ENCODE measurements at regions not wholly inside any gene's neighbourhood (a gene's known extent, or its start where the extent isn't known, plus 50 kb on each side); places are given as distances from the start of the nearest gene placed in this dataset.

- Histone ChIP-seq H3K4ac (ENCODE audit: low read depth, low read length) (no peak overlapping the region), H3K79me1 (ENCODE audit: low read length) (no peaks in the 10 kb centered on the region), H4K12ac (ENCODE audit: low read depth, low read length) (no peak overlapping the region), H3K9ac (ENCODE audit: low read length) (no peak overlapping the region), H3K27ac (ENCODE audit: low read depth, low read length) (no peak overlapping the region), H3K9me3 (ENCODE audit: insufficient read depth, low read depth, low read length) (no peaks in the 10 kb centered on the region), H3K4me2 (ENCODE audit: low read length) (no peak overlapping the region), H3K4me3 (ENCODE audit: low read depth, low read length) (no peak overlapping the region), H3K4me1 (ENCODE audit: control insufficient read depth in 1 of 2, insufficient read depth in 2 of 2, low read length in 2 of 2) (no peaks in the 10 kb centered on the region), H3K36me3 (ENCODE audit: control insufficient read depth in 1 of 2, insufficient read depth in 2 of 2, low read length in 2 of 2) (no peaks in the 10 kb centered on the region), H3K27me3 (ENCODE audit: insufficient read depth, low read length) (no peaks in the 10 kb centered on the region), H2AK5ac (ENCODE audit: low read length) (no peak overlapping the region), H2BK5ac (ENCODE audit: low read depth, low read length, poor library complexity) (no peak overlapping the region), H4K8ac (ENCODE audit: low read depth, low read length) (no peak overlapping the region), H3K14ac (ENCODE audit: low read length) (no peak overlapping the region), H2AFZ (ENCODE audit: insufficient read depth, low read length, poor library complexity) (no peak overlapping the region), H3K18ac (ENCODE audit: low read length) (no peak overlapping the region), H3K23ac (ENCODE audit: low read length) (no peak overlapping the region), H4K91ac (ENCODE audit: low read depth, low read length) (no peak overlapping the region), H3K79me2 (ENCODE audit: control insufficient read depth, insufficient read depth, low read length, poor library complexity) (no peaks in the 10 kb centered on the region), H2BK120ac (ENCODE audit: insufficient read depth, low read length, poor library complexity) (no peak overlapping the region), H2BK12ac (ENCODE audit: low read length) (no peak overlapping the region)
- no CpG with 5 or more reads among the region's 4 CpGs for WGBS (ENCODE audit: extremely low coverage, insufficient coverage, insufficient read length)
- DNase-seq = no peak
Observed at GRCh38 chr4:96992443-96992842, 1150.8 kb downstream of the STPG2 start.

- H2BK5ac ChIP-seq (ENCODE audit: low read depth, low read length, poor library complexity) = no peak overlapping the region
- no peak for DNase-seq
- H2BK12ac ChIP-seq (ENCODE audit: low read length) = no peak overlapping the region
- H2BK120ac ChIP-seq (ENCODE audit: insufficient read depth, low read length, poor library complexity) = no peak overlapping the region
- H2AFZ ChIP-seq (ENCODE audit: insufficient read depth, low read length, poor library complexity) = no peak overlapping the region
- H4K91ac ChIP-seq (ENCODE audit: low read depth, low read length) = no peak overlapping the region
- no peak overlapping the region for H3K4ac ChIP-seq (ENCODE audit: low read depth, low read length)
- no peak overlapping the region for H3K23ac ChIP-seq (ENCODE audit: low read length)
- H3K27ac ChIP-seq (ENCODE audit: low read depth, low read length) = no peak overlapping the region
- H3K79me2 ChIP-seq (ENCODE audit: control insufficient read depth, insufficient read depth, low read length, poor library complexity) = no peaks in the 10 kb centered on the region
- no peak overlapping the region for H3K14ac ChIP-seq (ENCODE audit: low read length)
- H3K79me1 ChIP-seq (ENCODE audit: low read length) = no peaks in the 10 kb centered on the region
- H4K12ac ChIP-seq (ENCODE audit: low read depth, low read length) = no peak overlapping the region
- H3K4me3 ChIP-seq (ENCODE audit: low read depth, low read length) = no peak overlapping the region
- no peaks in the 10 kb centered on the region for H3K4me1 ChIP-seq (ENCODE audit: control insufficient read depth in 1 of 2, insufficient read depth in 2 of 2, low read length in 2 of 2)
- H3K18ac ChIP-seq (ENCODE audit: low read length) = no peak overlapping the region
- no CpG with 5 or more reads among the region's 3 CpGs for WGBS (ENCODE audit: extremely low coverage, insufficient coverage, insufficient read length)
- no peak overlapping the region for H3K9ac ChIP-seq (ENCODE audit: low read length)
- no peak overlapping the region for H3K4me2 ChIP-seq (ENCODE audit: low read length)
- H4K8ac ChIP-seq (ENCODE audit: low read depth, low read length) = no peak overlapping the region
- H2AK5ac ChIP-seq (ENCODE audit: low read length) = no peak overlapping the region
- H3K9me3 ChIP-seq (ENCODE audit: insufficient read depth, low read depth, low read length) = no peaks in the 10 kb centered on the region
- H3K27me3 ChIP-seq (ENCODE audit: insufficient read depth, low read length) = no peaks in the 10 kb centered on the region
- no peaks in the 10 kb centered on the region for H3K36me3 ChIP-seq (ENCODE audit: control insufficient read depth in 1 of 2, insufficient read depth in 2 of 2, low read length in 2 of 2)
Observed at GRCh38 chr4:96993560-96993959, 1149.7 kb downstream of the STPG2 start.

- no peak for DNase-seq
- Histone ChIP-seq H3K4me3 (ENCODE audit: low read depth, low read length) (no peak overlapping the region), H4K91ac (ENCODE audit: low read depth, low read length) (no peak overlapping the region), H4K8ac (ENCODE audit: low read depth, low read length) (no peak overlapping the region), H3K23ac (ENCODE audit: low read length) (no peak overlapping the region), H3K79me2 (ENCODE audit: control insufficient read depth, insufficient read depth, low read length, poor library complexity) (no peaks in the 10 kb centered on the region), H2AK5ac (ENCODE audit: low read length) (no peak overlapping the region), H3K4me2 (ENCODE audit: low read length) (no peak overlapping the region), H4K12ac (ENCODE audit: low read depth, low read length) (no peak overlapping the region), H3K36me3 (ENCODE audit: control insufficient read depth in 1 of 2, insufficient read depth in 2 of 2, low read length in 2 of 2) (no peaks in the 10 kb centered on the region), H3K4me1 (ENCODE audit: control insufficient read depth in 1 of 2, insufficient read depth in 2 of 2, low read length in 2 of 2) (no peaks in the 10 kb centered on the region), H3K4ac (ENCODE audit: low read depth, low read length) (no peak overlapping the region), H3K9ac (ENCODE audit: low read length) (no peak overlapping the region), H3K18ac (ENCODE audit: low read length) (no peak overlapping the region), H2BK12ac (ENCODE audit: low read length) (no peak overlapping the region), H3K14ac (ENCODE audit: low read length) (no peak overlapping the region), H3K27me3 (ENCODE audit: insufficient read depth, low read length) (no peaks in the 10 kb centered on the region), H2AFZ (ENCODE audit: insufficient read depth, low read length, poor library complexity) (no peak overlapping the region), H2BK5ac (ENCODE audit: low read depth, low read length, poor library complexity) (no peak overlapping the region), H3K27ac (ENCODE audit: low read depth, low read length) (no peak overlapping the region), H3K9me3 (ENCODE audit: insufficient read depth, low read depth, low read length) (no peaks in the 10 kb centered on the region), H3K79me1 (ENCODE audit: low read length) (no peaks in the 10 kb centered on the region), H2BK120ac (ENCODE audit: insufficient read depth, low read length, poor library complexity) (no peak overlapping the region)
Observed at GRCh38 chr4:97003715-97004114, 1139.6 kb downstream of the STPG2 start.

GRCh38 chr4:97013309-97013708 lies 1130.0 kb downstream of the STPG2 start:
- no peaks in the 10 kb centered on the region for H3K79me2 ChIP-seq (ENCODE audit: control insufficient read depth, insufficient read depth, low read length, poor library complexity)
- no peak overlapping the region for H3K18ac ChIP-seq (ENCODE audit: low read length)
- no peak overlapping the region for H3K27ac ChIP-seq (ENCODE audit: low read depth, low read length)
- no peaks in the 10 kb centered on the region for H3K4me1 ChIP-seq (ENCODE audit: control insufficient read depth in 1 of 2, insufficient read depth in 2 of 2, low read length in 2 of 2)
- no peaks in the 10 kb centered on the region for H3K36me3 ChIP-seq (ENCODE audit: control insufficient read depth in 1 of 2, insufficient read depth in 2 of 2, low read length in 2 of 2)
- H3K23ac ChIP-seq (ENCODE audit: low read length) = no peak overlapping the region
- no peak overlapping the region for H2BK12ac ChIP-seq (ENCODE audit: low read length)
- H2AK5ac ChIP-seq (ENCODE audit: low read length) = no peak overlapping the region
- H3K4me2 ChIP-seq (ENCODE audit: low read length) = no peak overlapping the region
- no peak overlapping the region for H3K9ac ChIP-seq (ENCODE audit: low read length)
- no peaks in the 10 kb centered on the region for H3K79me1 ChIP-seq (ENCODE audit: low read length)
- no peak overlapping the region for H3K4me3 ChIP-seq (ENCODE audit: low read depth, low read length)
- no peak overlapping the region for H2BK120ac ChIP-seq (ENCODE audit: insufficient read depth, low read length, poor library complexity)
- H4K8ac ChIP-seq (ENCODE audit: low read depth, low read length) = no peak overlapping the region
- H2AFZ ChIP-seq (ENCODE audit: insufficient read depth, low read length, poor library complexity) = no peak overlapping the region
- no CpG with 5 or more reads among the region's 3 CpGs for WGBS (ENCODE audit: extremely low coverage, insufficient coverage, insufficient read length)
- H2BK5ac ChIP-seq (ENCODE audit: low read depth, low read length, poor library complexity) = no peak overlapping the region
- no peak overlapping the region for H4K12ac ChIP-seq (ENCODE audit: low read depth, low read length)
- H4K91ac ChIP-seq (ENCODE audit: low read depth, low read length) = no peak overlapping the region
- no peak for DNase-seq
- no peaks in the 10 kb centered on the region for H3K27me3 ChIP-seq (ENCODE audit: insufficient read depth, low read length)
- no peak overlapping the region for H3K4ac ChIP-seq (ENCODE audit: low read depth, low read length)
- H3K14ac ChIP-seq (ENCODE audit: low read length) = no peak overlapping the region
- H3K9me3 ChIP-seq (ENCODE audit: insufficient read depth, low read depth, low read length) = no peaks in the 10 kb centered on the region

- Histone ChIP-seq H3K27ac (ENCODE audit: low read depth, low read length) (no peak overlapping the region), H4K12ac (ENCODE audit: low read depth, low read length) (no peak overlapping the region), H3K79me2 (ENCODE audit: control insufficient read depth, insufficient read depth, low read length, poor library complexity) (no peaks in the 10 kb centered on the region), H3K18ac (ENCODE audit: low read length) (no peak overlapping the region), H3K79me1 (ENCODE audit: low read length) (no peaks in the 10 kb centered on the region), H3K27me3 (ENCODE audit: insufficient read depth, low read length) (no peaks in the 10 kb centered on the region), H3K9me3 (ENCODE audit: insufficient read depth, low read depth, low read length) (no peaks in the 10 kb centered on the region), H3K36me3 (ENCODE audit: control insufficient read depth in 1 of 2, insufficient read depth in 2 of 2, low read length in 2 of 2) (no peaks in the 10 kb centered on the region), H2AK5ac (ENCODE audit: low read length) (no peak overlapping the region), H3K23ac (ENCODE audit: low read length) (no peak overlapping the region), H2AFZ (ENCODE audit: insufficient read depth, low read length, poor library complexity) (no peak overlapping the region), H3K9ac (ENCODE audit: low read length) (no peak overlapping the region), H2BK5ac (ENCODE audit: low read depth, low read length, poor library complexity) (no peak overlapping the region), H2BK120ac (ENCODE audit: insufficient read depth, low read length, poor library complexity) (no peak overlapping the region), H2BK12ac (ENCODE audit: low read length) (no peak overlapping the region), H3K4me2 (ENCODE audit: low read length) (no peak overlapping the region), H4K91ac (ENCODE audit: low read depth, low read length) (no peak overlapping the region), H3K4me3 (ENCODE audit: low read depth, low read length) (no peak overlapping the region), H3K14ac (ENCODE audit: low read length) (no peak overlapping the region), H3K4ac (ENCODE audit: low read depth, low read length) (no peak overlapping the region), H3K4me1 (ENCODE audit: control insufficient read depth in 1 of 2, insufficient read depth in 2 of 2, low read length in 2 of 2) (no peaks in the 10 kb centered on the region), H4K8ac (ENCODE audit: low read depth, low read length) (no peak overlapping the region)
- no CpG with 5 or more reads among the region's 2 CpGs for WGBS (ENCODE audit: extremely low coverage, insufficient coverage, insufficient read length)
- no peak for DNase-seq
Observed at GRCh38 chr4:97013711-97014110, 1129.6 kb downstream of the STPG2 start.

Measured in trophoblast cell (in vitro differentiated cells and primary cell).